MCF 10A (cell line): ENCODE measurements at regions not wholly inside any gene's neighbourhood (a gene's known extent, or its start where the extent isn't known, plus 50 kb on each side); places are given as distances from the start of the nearest gene placed in this dataset.

Source experiments
- BruUV-seq: library from RNA; stranded (reverse); fragments of 400-500 nt; replicated peaks from 2 replicates; lab custom pipeline; 2021; lab: Mats Ljungman, UMichigan
- CTCF ChIA-PET: fragments of 300-600 bp; sonication (Branson Sonifier 250); formaldehyde crosslinking; extraction: SDS; loops from one replicate; lab custom pipeline; 2021; ENCODE audit warnings: antibody characterized with exemption, inconsistent platforms; lab: Yijun Ruan, JAX
- POLR2A ChIA-PET: fragments of 300-600, 350-650 bp; sonication (Branson Sonifier 250); formaldehyde crosslinking; extraction: SDS; loops from one replicate; lab custom pipeline; 2020; ENCODE audit warnings: antibody characterized with exemption, inconsistent platforms; lab: Yijun Ruan, JAX
- DNase-seq: peaks from one replicate; pipeline ENCODE4 v3.0.0-alpha.2; 2018; ENCODE audit not compliant: unreplicated experiment
- H3K27ac Mint-ChIP-seq: one replicate; pipeline ENCODE4 v1.8.0; 2022; ENCODE audit warnings: mild to moderate bottlenecking, low read depth, mixed read lengths; ENCODE audit not compliant: unreplicated experiment
- H3K27me3 Mint-ChIP-seq: one replicate; pipeline ENCODE4 v1.8.0; 2022; ENCODE audit warnings: mixed read lengths; ENCODE audit not compliant: insufficient read depth, unreplicated experiment
- H3K36me3 Mint-ChIP-seq: one replicate; pipeline ENCODE4 v1.8.0; 2022; ENCODE audit warnings: mild to moderate bottlenecking, moderate library complexity, mixed read lengths; ENCODE audit not compliant: insufficient read depth, unreplicated experiment
- H3K4me1 Mint-ChIP-seq: one replicate; pipeline ENCODE4 v1.8.0; 2022; ENCODE audit warnings: mixed read lengths; ENCODE audit not compliant: insufficient read depth, unreplicated experiment
- H3K4me3 Mint-ChIP-seq: one replicate; pipeline ENCODE4 v1.8.0; 2022; ENCODE audit warnings: mild to moderate bottlenecking, moderate library complexity, mixed read lengths; ENCODE audit not compliant: unreplicated experiment
- H3K9me3 Mint-ChIP-seq: one replicate; pipeline ENCODE4 v1.8.0; 2022; ENCODE audit warnings: mixed read lengths; ENCODE audit not compliant: unreplicated experiment
- intact Hi-C: fragments of 100-400 bp; cut with micrococcal nuclease; formaldehyde crosslinking; loops from 2 replicates; pipeline ENCODE4 v1.14.1; 2022
- TF ChIP-seq, protein P1 (sequence below): fragments of 200-600 bp; IDR thresholded peaks from one replicate; pipeline ENCODE4 v1.8.0; 2022; ENCODE audit warnings: antibody characterized with exemption, mild to moderate bottlenecking; ENCODE audit not compliant: unreplicated experiment

- Mint-ChIP-seq H3K4me1 (no peaks in the 10 kb centered on the region), H3K9me3 (peaks cover 8% of the 10 kb centered on the region), H3K27ac (no peak overlapping the region), H3K36me3 (no peaks in the 10 kb centered on the region), H3K27me3 (no peaks in the 10 kb centered on the region), H3K4me3 (no peak overlapping the region)
- CTCF ChIA-PET, result no interaction called here
- TF ChIP-seq, protein P1, sequence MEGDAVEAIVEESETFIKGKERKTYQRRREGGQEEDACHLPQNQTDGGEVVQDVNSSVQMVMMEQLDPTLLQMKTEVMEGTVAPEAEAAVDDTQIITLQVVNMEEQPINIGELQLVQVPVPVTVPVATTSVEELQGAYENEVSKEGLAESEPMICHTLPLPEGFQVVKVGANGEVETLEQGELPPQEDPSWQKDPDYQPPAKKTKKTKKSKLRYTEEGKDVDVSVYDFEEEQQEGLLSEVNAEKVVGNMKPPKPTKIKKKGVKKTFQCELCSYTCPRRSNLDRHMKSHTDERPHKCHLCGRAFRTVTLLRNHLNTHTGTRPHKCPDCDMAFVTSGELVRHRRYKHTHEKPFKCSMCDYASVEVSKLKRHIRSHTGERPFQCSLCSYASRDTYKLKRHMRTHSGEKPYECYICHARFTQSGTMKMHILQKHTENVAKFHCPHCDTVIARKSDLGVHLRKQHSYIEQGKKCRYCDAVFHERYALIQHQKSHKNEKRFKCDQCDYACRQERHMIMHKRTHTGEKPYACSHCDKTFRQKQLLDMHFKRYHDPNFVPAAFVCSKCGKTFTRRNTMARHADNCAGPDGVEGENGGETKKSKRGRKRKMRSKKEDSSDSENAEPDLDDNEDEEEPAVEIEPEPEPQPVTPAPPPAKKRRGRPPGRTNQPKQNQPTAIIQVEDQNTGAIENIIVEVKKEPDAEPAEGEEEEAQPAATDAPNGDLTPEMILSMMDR, result no peak
- BruUV-seq, result no TSS peak
- POLR2A ChIA-PET, result no interaction called here
- intact Hi-C loops, result no loop called here
- DNase-seq, result no peak
Observed at GRCh38 chr14:43476822-43477221, 1030.3 kb downstream of the FSCB start.

DNA sequence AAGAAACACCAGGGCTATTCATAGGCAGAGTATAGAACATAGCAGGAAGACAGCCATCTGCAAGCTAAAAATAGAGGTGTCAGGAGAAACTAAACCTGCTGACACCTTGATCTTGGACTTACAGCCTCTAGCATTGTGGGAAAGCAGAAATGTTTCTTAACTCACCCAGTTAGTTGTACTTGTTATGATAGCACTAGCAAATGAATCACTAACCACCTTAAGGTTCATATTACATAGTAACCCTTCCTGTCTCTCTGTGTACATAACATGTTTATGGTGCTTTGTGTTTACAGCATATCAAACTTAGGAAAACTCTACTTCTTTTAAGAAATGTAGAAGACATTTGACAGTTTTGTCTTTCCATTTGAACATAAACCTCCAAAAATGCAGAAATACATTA, 1031.3 kb downstream of the FSCB start:
- peaks cover 8% of the 10 kb centered on the region for H3K9me3 Mint-ChIP-seq
- intact Hi-C loops, result no loop called here
- no peaks in the 10 kb centered on the region for H3K36me3 Mint-ChIP-seq
- BruUV-seq, result no TSS peak
- peak; percentile 17 for DNase-seq
- ChIA-PET CTCF (no interaction called here), POLR2A (no interaction called here)
- no peaks in the 10 kb centered on the region for H3K27me3 Mint-ChIP-seq
- TF ChIP-seq, protein P1, result no peak
- no peaks in the 10 kb centered on the region for H3K4me1 Mint-ChIP-seq
- no peak overlapping the region for H3K4me3 Mint-ChIP-seq
- H3K27ac Mint-ChIP-seq, result no peak overlapping the region

- no peaks in the 10 kb centered on the region for H3K36me3 Mint-ChIP-seq
- no peak overlapping the region for H3K27ac Mint-ChIP-seq
- POLR2A ChIA-PET, result no interaction called here
- CTCF ChIA-PET, result no interaction called here
- H3K9me3 Mint-ChIP-seq, result no peaks in the 10 kb centered on the region
- H3K27me3 Mint-ChIP-seq, result no peaks in the 10 kb centered on the region
- DNase-seq, result no peak
- no peak overlapping the region for H3K4me3 Mint-ChIP-seq
- no TSS peak for BruUV-seq
- H3K4me1 Mint-ChIP-seq, result no peaks in the 10 kb centered on the region
- intact Hi-C loops, result no loop called here
- TF ChIP-seq, protein P1, result no peak
Observed at GRCh38 chr14:43471595-43471994, 1035.5 kb downstream of the FSCB start.

- no peak for DNase-seq
- intact Hi-C loops, result no loop called here
- H3K36me3 Mint-ChIP-seq, result no peaks in the 10 kb centered on the region
- POLR2A ChIA-PET, result interaction anchor here (1.2 kb wide), 1 partner anchor 10 kb away, joined by 3 read pairs; no protein-coding TSS in a partner anchor
- no peak overlapping the region for H3K27ac Mint-ChIP-seq
- CTCF ChIA-PET, result interaction anchor here (0.6 to 0.7 kb wide), 2 partner anchors 107 to 990 kb away, joined by 3 read pairs; no protein-coding TSS in a partner anchor
- BruUV-seq, result no TSS peak
- no peak overlapping the region for H3K4me3 Mint-ChIP-seq
- H3K9me3 Mint-ChIP-seq, result peaks cover 7% of the 10 kb centered on the region
- H3K27me3 Mint-ChIP-seq, result no peaks in the 10 kb centered on the region
- H3K4me1 Mint-ChIP-seq, result no peaks in the 10 kb centered on the region
- TF ChIP-seq, protein P1, result no peak
Observed at GRCh38 chr14:43464968-43465367, 1042.1 kb downstream of the FSCB start.
